H1 (cell line): ENCODE measurements at regions not wholly inside any gene's neighbourhood (a gene's known extent, or its start where the extent isn't known, plus 50 kb on each side); places are given as distances from the start of the nearest gene placed in this dataset.

Source experiments
- EGR1 ChIP-seq: IDR thresholded peaks from 2 replicates; pipeline ENCODE4 v1.6.1; 2011; ENCODE audit warnings: low read depth, low read length, borderline replicate concordance
- FOSL1 ChIP-seq: IDR thresholded peaks from 2 replicates; pipeline ENCODE4 v1.6.1; 2011; ENCODE audit warnings: mild to moderate bottlenecking, low read depth, low read length, moderate library complexity; ENCODE audit not compliant: insufficient read depth
- MAX ChIP-seq: IDR thresholded peaks from 2 replicates; pipeline ENCODE4 v1.6.1; 2012; ENCODE audit warnings: inconsistent platforms
- SRF ChIP-seq: IDR thresholded peaks from 2 replicates; pipeline ENCODE4 v1.6.1; 2011; ENCODE audit warnings: mild to moderate bottlenecking, low read depth, low read length, moderate library complexity
- TF ChIP-seq, protein P1 (sequence below): fragments of 300-600 bp; sonication (generic); IDR thresholded peaks from 2 replicates; pipeline ENCODE4 v1.7.1; 2012; ENCODE audit warnings: low read length, moderate library complexity, mild to moderate bottlenecking, inconsistent platforms; ENCODE audit not compliant: insufficient replicate concordance
- TF ChIP-seq, protein P2 (sequence below): IDR thresholded peaks from 2 replicates; pipeline ENCODE4 v1.6.1; 2011; ENCODE audit warnings: low read depth, mild to moderate bottlenecking, low read length; ENCODE audit not compliant: insufficient read depth
- TF ChIP-seq, protein P3 (sequence below): IDR thresholded peaks from 2 replicates; pipeline ENCODE4 v1.6.1; 2012; ENCODE audit warnings: inconsistent platforms

DNA sequence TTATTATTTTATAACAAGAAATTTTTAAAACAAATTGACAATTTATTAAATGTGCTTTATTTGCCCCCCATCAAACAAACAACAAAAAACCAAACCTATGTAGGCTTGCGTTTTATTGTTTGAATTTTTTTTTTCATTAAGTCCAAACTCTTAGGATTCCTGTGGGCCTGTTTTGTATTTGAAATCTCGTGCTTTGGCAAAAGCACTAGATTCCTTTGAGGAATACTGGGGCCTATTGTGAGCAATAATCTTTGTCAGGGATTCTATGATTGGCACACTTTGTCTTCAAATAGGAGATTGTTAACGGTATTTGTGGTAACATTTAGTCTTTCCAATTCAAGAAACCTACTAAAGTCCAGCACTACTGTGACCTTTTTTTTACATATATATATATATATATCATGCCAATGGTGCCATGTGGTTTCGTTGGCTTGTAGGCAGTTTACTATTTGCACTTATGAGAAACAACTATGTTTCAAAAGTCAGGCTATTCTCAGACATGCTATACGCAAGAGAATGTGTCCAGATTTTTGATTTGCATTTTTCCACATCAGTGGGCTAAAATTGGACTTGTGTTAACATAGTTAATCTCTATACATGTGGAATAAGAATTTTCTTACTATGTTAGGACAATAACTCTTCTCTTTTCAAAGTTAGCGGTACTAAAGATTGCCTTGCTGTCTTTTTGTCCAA lies 70.4 kb upstream of the GREM2 start (continued):
- TF ChIP-seq, protein P1, sequence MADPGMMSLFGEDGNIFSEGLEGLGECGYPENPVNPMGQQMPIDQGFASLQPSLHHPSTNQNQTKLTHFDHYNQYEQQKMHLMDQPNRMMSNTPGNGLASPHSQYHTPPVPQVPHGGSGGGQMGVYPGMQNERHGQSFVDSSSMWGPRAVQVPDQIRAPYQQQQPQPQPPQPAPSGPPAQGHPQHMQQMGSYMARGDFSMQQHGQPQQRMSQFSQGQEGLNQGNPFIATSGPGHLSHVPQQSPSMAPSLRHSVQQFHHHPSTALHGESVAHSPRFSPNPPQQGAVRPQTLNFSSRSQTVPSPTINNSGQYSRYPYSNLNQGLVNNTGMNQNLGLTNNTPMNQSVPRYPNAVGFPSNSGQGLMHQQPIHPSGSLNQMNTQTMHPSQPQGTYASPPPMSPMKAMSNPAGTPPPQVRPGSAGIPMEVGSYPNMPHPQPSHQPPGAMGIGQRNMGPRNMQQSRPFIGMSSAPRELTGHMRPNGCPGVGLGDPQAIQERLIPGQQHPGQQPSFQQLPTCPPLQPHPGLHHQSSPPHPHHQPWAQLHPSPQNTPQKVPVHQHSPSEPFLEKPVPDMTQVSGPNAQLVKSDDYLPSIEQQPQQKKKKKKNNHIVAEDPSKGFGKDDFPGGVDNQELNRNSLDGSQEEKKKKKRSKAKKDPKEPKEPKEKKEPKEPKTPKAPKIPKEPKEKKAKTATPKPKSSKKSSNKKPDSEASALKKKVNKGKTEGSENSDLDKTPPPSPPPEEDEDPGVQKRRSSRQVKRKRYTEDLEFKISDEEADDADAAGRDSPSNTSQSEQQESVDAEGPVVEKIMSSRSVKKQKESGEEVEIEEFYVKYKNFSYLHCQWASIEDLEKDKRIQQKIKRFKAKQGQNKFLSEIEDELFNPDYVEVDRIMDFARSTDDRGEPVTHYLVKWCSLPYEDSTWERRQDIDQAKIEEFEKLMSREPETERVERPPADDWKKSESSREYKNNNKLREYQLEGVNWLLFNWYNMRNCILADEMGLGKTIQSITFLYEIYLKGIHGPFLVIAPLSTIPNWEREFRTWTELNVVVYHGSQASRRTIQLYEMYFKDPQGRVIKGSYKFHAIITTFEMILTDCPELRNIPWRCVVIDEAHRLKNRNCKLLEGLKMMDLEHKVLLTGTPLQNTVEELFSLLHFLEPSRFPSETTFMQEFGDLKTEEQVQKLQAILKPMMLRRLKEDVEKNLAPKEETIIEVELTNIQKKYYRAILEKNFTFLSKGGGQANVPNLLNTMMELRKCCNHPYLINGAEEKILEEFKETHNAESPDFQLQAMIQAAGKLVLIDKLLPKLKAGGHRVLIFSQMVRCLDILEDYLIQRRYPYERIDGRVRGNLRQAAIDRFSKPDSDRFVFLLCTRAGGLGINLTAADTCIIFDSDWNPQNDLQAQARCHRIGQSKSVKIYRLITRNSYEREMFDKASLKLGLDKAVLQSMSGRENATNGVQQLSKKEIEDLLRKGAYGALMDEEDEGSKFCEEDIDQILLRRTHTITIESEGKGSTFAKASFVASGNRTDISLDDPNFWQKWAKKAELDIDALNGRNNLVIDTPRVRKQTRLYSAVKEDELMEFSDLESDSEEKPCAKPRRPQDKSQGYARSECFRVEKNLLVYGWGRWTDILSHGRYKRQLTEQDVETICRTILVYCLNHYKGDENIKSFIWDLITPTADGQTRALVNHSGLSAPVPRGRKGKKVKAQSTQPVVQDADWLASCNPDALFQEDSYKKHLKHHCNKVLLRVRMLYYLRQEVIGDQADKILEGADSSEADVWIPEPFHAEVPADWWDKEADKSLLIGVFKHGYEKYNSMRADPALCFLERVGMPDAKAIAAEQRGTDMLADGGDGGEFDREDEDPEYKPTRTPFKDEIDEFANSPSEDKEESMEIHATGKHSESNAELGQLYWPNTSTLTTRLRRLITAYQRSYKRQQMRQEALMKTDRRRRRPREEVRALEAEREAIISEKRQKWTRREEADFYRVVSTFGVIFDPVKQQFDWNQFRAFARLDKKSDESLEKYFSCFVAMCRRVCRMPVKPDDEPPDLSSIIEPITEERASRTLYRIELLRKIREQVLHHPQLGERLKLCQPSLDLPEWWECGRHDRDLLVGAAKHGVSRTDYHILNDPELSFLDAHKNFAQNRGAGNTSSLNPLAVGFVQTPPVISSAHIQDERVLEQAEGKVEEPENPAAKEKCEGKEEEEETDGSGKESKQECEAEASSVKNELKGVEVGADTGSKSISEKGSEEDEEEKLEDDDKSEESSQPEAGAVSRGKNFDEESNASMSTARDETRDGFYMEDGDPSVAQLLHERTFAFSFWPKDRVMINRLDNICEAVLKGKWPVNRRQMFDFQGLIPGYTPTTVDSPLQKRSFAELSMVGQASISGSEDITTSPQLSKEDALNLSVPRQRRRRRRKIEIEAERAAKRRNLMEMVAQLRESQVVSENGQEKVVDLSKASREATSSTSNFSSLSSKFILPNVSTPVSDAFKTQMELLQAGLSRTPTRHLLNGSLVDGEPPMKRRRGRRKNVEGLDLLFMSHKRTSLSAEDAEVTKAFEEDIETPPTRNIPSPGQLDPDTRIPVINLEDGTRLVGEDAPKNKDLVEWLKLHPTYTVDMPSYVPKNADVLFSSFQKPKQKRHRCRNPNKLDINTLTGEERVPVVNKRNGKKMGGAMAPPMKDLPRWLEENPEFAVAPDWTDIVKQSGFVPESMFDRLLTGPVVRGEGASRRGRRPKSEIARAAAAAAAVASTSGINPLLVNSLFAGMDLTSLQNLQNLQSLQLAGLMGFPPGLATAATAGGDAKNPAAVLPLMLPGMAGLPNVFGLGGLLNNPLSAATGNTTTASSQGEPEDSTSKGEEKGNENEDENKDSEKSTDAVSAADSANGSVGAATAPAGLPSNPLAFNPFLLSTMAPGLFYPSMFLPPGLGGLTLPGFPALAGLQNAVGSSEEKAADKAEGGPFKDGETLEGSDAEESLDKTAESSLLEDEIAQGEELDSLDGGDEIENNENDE: no peak
- TF ChIP-seq FOSL1 (no peak), EGR1 (no peak), SRF (no peak), MAX (no peak)
- TF ChIP-seq, protein P2, sequence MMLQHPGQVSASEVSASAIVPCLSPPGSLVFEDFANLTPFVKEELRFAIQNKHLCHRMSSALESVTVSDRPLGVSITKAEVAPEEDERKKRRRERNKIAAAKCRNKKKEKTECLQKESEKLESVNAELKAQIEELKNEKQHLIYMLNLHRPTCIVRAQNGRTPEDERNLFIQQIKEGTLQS: no peak
- TF ChIP-seq, protein P3, sequence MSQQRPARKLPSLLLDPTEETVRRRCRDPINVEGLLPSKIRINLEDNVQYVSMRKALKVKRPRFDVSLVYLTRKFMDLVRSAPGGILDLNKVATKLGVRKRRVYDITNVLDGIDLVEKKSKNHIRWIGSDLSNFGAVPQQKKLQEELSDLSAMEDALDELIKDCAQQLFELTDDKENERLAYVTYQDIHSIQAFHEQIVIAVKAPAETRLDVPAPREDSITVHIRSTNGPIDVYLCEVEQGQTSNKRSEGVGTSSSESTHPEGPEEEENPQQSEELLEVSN: no peak
